Astrocyte (in vitro differentiated cells and primary cell): ENCODE measurements at regions not wholly inside any gene's neighbourhood (a gene's known extent, or its start where the extent isn't known, plus 50 kb on each side); places are given as distances from the start of the nearest gene placed in this dataset.

Experiments
- EZH2 ChIP-seq: IDR thresholded peaks from 2 replicates; pipeline ENCODE4 v1.6.1; 2012; ENCODE audit warnings: mild to moderate bottlenecking, low read length, inconsistent platforms; ENCODE audit not compliant: insufficient read depth
- TF ChIP-seq, protein P1 (sequence below): IDR thresholded peaks from 2 replicates; pipeline ENCODE4 v1.5.1; 2011; ENCODE audit warnings: low read depth, mild to moderate bottlenecking, inconsistent platforms, low read length, moderate library complexity; ENCODE audit not compliant: insufficient read depth

DNA sequence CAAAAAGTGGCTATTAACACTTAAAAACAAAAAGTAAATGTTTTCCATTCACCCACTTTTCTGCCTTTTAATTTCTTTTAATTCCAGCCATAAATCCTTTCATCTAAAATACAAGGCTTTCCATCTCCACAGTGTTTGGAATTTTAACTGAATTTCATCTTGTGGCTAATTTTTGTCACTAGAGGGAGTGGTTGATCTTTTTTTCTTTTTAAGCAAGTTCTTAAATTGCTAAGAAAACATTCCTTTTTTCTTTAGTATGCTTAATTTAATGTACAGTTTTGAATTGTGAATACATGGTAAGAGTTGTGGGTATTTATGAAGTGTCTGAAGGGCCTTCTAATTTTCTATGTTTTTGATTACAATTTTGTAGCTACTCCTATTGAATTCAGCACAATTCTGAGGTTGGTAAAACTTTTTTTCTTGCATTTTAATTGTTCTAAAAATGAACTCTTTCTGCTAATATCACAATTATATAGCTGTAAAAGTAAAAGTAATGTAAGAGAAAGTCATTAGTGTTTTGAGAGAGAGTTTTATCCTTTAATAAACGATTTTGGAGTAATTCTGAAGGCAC lies 54.9 kb upstream of the ANK3 start:
- no peak for TF ChIP-seq EZH2
- TF ChIP-seq, protein P1, sequence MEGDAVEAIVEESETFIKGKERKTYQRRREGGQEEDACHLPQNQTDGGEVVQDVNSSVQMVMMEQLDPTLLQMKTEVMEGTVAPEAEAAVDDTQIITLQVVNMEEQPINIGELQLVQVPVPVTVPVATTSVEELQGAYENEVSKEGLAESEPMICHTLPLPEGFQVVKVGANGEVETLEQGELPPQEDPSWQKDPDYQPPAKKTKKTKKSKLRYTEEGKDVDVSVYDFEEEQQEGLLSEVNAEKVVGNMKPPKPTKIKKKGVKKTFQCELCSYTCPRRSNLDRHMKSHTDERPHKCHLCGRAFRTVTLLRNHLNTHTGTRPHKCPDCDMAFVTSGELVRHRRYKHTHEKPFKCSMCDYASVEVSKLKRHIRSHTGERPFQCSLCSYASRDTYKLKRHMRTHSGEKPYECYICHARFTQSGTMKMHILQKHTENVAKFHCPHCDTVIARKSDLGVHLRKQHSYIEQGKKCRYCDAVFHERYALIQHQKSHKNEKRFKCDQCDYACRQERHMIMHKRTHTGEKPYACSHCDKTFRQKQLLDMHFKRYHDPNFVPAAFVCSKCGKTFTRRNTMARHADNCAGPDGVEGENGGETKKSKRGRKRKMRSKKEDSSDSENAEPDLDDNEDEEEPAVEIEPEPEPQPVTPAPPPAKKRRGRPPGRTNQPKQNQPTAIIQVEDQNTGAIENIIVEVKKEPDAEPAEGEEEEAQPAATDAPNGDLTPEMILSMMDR, result peak; percentile 68
